ENCODE measurements at regions not wholly inside any gene's neighbourhood (a gene's known extent, or its start where the extent isn't known, plus 50 kb on each side); places are given as distances from the start of the nearest gene placed in this dataset.

- no peak for DNase-seq (ENCODE audit: low read depth)
Observed at GRCh38 chr20:62545271-62545670, 69.5 kb upstream of the GATA5 start.

- DNase-seq (ENCODE audit: low read depth) = no peak
Observed at GRCh38 chr20:62545901-62546525, 70.2 kb upstream of the GATA5 start.

DNA sequence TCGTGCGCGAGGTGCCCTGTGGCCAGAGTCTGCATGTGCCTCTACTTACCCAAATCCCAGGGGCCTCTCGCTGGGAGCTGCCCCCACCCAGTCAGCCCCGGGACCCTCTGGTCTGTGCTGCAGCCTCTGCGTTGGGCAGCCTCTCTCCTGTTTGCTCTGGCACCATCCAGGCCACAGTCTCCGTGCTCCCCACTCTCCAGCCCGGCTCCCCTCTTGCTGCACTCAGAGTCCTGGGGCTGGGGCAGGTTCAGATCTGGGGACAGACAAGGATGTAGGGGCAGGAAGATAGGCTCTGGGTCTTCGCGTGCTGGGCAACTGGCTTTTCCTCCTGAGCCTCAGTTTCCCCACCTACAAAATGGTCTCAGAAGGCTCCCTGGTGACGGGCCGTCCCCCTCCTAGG, 70.8 kb upstream of the GATA5 start:
- no peak for DNase-seq (ENCODE audit: low read depth)

DNA sequence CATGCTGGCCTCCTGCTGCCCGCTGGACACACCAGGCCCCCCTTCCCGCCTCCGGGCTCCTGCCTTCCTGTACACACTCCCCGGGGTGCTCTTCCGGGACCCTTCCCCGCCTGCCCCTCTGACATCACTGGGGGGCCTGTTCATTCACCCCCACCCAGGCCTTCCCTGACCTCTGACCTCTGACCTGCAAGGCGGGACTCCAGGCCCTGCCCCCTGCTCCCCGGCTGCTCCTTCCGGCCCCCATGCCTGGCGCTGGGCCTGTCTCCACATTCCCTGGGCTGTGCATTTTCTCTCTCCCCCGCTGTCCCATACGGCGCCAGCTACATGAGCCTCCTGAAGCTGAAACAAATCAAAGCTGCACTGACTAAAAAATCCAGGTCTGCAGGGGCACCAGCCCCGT, 71.6 kb upstream of the GATA5 start:
- no peak for DNase-seq (ENCODE audit: low read depth)

DNA sequence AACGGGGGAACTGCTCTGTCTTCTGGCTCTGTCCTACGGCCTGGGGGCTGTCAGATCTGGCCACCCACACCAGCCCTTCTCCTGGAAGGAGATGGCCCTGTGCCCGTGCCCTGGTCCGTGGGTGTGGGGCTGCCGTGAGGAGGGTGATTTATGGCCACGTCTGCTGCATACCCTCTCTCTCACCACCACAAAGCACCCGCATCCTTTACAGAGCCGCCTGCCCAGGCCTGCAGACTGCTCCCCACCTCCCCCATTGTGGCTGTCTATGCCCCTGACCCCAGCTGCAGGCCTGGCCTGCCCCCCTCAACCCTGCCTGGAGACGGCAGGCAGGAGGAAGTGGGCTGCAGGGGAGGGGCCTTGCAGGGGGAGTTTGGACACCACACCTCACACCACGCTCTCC, 72.7 kb upstream of the GATA5 start:
- DNase-seq (ENCODE audit: low read depth) = no peak

DNA sequence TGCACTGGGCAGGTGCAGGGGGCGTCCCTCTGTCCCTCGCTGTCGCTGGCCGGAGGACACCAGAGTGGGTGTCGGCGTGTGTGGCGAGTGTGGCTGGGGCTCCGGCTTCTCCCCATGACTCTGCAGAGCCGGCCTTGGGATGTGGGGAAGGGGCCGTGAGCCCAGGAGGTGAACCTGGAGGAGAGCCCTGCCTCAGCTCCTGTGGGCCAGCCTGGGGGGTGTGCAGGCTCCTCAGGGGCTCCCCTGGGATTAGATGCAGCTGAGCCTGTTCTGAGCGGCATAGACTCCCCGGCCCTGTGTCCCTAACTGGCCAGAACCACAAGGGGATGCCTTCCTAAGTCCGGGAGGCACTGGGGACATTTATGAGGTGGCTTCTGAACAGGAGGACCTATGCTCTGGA, 73.2 kb upstream of the GATA5 start:
- DNase-seq (ENCODE audit: low read depth) = no peak

DNA sequence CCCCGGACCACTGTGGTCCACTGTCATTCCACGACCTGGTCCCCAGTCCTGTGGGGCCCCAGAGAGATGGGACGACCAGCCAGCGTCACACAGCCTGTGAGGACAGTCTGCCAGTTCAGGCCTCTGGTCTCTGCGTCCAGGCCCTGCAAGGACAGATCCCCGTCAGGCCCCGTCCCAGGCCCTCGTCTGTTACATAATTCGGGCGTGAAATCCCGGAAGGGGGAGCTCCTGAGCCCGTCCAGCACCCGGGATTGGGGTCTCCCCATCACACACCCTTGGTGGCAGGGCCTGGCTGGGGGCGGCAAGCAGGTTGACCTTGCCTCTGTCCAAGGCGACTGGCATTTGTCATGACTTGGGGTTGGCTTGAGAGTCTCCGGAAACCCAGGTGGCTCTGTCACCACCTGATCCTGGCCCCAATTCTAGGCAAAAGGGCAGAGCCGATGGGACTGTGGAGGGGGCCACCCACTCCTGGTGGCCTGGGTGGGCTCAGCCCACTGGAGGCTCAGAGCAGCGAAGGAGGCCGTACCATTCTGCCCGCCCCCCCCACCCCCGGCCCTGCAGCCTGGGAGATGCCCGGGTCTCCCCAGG, 73.8 kb upstream of the GATA5 start:
- no peak for DNase-seq (ENCODE audit: low read depth)

- no peak for DNase-seq (ENCODE audit: low read depth)
Observed at GRCh38 chr20:62550087-62550632, 74.4 kb upstream of the GATA5 start.

DNA sequence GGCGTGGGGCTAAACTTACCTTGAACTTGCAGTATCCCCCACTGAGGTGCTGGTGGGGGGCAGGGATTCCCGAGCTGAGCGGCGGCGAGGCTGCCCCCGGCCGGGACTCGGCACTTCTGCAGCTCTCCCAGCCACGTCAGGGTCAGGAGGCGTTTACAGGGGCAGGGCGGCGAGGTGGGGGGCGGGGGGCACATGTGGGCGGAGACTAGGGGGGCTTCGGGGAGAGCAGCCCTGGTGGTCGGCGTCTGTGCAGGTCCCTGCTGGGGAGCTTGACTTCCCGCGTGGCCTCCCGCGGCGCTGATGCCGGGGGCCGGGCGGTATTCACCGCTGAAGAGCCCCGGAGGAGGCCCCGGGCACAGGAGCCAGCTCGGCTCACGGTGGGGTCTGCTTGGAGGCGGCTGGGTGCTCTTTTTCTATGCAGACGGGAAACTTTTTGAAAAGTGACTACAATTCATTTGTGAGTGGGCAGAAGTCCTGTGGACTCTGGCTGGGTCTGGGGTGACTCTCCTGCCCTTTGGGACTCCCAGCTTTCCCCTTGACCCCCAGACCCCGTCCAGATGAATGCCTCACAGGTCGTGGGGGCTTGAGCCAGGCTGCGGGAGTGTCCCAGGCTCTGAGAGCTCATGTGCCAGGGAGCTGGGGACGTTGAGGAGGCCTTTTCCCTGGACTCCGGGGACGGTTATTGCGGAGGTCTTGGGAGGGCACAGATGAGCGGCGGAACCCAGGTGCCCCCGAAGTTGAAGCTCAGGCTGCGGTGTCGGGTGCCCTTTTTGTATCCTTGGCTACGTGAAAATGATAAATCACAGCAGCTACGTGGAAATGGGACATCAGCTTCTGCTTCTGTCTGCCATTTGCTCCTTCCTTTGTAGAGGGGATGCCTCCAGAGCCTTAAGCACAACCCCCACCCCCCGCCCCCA, 75.9 kb upstream of the GATA5 start:
- no peak for DNase-seq (ENCODE audit: low read depth)

GRCh38 chr20:62552613-62553012, 76.8 kb upstream of the GATA5 start:
- DNase-seq (ENCODE audit: low read depth) = no peak

DNA sequence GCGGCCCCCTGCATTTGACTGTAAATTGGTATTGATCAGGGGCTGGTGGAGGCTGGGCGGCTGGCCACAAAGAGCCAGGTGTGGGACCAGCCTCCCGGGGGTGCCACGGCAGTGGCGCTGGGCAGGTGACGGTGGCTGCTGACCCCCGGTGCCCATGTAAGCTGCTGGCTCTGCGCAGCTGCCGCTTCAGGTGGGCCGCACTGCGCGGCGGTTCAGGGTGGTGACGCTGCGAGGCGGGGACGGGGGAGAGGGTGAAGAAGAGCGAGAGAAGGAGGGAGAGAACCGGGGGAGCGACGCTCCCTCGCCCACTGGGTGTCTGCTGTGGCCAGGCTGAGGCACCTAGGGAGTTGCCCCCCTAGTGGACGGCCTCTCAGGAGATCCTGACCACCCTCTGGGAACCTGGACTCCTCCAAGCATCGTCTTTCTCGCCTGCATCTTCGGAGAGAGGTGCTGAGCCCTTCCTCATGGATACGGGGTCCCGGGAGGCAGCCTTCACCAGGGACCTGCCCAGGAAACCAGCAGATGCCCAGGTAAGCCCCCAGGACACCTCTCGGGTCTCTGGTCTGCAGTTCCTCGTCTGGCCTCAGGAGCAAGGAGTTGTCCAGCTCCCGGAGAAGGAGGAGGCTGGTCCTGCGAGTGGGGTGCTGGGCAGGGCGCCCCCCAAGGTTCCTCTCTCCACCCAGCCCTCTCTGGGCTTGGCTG, 77.5 kb upstream of the GATA5 start:
- no peak for DNase-seq (ENCODE audit: low read depth)

GRCh38 chr20:62553838-62554161, 78.0 kb upstream of the GATA5 start:
- DNase-seq (ENCODE audit: low read depth) = no peak

DNA sequence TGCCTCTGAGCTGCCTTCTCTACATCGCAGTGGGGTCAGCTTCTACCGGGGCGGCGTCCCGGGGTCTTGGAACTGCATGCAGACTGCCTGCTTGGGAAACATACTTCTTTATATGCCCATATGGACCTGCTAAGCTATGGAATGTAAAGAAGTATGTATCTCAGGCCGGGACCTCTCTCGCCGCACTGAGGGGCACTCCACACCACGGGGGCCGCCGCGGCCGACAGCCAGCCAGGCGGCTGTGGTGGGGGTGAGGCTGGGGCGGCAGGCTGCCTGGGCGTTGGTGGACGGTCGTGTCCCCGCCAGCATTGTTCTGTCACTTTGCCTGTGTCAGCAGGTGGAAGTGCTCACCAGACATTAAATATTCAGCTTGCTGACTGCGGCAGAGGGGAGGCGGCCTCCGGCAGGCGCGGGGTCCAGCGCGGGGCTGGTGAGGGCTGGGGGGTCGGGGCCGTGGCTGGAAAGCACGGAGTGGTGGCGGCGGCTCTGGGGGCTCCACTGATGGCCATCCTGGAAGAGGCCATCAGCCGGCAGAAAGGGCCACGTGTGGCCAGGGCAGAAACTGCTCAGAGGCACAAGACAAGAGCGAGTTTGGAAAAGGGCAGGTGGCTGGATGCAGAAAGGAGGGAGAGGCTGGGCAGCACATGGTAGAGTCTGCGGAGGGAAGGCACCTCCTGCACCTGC, 78.6 kb upstream of the GATA5 start:
- DNase-seq (ENCODE audit: low read depth) = no peak

DNA sequence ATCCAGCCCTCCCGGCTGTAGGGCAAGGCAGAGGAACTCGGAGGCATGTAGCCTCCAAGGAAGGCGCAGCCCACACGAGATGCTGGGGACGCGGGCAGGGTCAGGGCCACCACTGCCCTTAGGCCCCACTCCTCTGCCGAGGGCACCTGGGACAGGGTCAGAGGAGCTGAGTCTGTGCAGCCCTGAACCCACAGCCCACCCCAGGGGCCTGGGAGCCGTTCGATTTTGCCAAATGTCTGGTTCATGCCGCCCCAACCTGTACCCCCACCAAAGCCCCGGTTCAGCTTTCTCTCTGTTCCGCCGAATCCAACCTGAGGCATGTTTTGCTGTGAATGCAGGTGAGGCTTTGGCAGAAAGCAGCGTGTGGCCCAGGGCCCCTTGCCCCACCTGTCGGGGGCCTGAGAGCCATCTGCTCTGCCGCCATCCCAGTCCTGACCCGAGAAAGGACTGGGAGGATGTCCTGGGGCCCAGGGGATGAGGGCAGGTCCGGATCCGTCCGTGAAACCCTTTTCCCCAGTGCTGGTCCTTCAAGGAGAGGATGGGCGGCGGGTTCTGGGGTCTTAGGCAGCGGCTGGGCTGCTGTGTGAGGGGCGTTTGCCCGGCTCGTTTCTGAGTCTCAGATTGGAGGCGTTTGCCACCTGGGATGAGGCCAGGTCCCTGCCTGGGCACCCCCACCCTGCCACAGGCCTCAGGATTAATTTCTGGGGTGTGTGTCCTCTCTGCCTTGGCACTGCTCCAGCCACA, 79.3 kb upstream of the GATA5 start:
- no peak for DNase-seq (ENCODE audit: low read depth)

DNA sequence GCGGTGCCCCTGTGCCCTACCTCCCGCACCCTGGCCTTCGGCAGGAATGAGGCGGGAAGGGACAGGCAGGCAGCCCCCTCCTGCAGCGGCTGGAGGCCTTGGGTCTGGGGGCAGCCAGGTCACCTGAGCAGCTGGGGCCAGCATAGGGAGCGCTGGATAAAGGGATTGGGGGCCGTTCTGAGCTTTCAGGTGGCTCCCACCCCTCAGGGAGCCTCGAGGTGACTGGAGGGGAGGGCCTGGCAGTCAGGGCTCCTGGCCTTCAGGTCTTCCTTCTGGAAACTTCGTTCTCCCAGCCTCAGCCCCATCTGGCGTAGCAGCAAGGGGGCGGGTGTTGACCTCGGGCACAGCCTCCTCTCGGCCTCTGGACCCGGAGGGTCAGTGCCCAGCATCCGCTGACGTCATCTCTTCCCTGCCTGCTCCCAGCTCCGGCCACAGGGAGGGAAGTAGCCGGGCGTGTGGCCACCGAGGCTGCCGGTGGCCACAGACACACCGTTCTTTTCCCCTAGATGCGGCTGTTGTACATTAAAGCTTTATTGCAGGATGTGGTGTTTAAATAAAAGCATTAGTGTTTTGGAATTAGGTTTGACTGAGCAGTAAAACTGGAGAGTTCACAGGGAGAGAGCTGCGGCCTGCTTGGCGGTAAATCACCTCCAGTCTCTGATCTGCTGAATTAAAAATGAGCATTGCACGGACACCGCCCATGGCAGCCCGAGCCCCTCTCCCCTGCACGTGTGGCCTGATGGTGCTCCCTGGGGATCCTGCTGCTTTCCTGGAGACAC, 80.0 kb upstream of the GATA5 start:
- DNase-seq (ENCODE audit: low read depth) = no peak

- no peak for DNase-seq (ENCODE audit: low read depth)
Observed at GRCh38 chr20:62557462-62557861, 81.7 kb upstream of the GATA5 start.

DNA sequence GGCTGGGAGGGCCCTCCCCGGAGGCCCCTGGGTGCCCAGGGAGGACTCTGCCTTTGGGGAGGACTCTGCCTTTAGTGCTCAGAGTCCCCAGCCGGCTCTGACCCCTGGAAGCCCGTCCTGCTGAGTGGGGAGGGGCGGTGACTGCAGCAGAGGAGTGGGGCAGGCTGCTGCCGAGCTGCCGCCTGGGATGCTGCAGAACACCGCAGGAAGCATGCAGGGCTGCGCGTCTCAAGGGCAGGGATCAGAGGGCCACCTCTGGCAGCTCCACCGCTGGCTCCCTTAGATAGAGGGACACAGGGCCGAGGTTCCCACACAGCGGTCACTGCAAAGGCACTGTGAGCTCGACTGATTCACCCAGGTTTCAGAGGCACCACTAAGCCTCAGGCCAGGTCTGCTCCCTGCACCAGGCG, 82.2 kb upstream of the GATA5 start:
- DNase-seq (ENCODE audit: low read depth) = no peak

DNA sequence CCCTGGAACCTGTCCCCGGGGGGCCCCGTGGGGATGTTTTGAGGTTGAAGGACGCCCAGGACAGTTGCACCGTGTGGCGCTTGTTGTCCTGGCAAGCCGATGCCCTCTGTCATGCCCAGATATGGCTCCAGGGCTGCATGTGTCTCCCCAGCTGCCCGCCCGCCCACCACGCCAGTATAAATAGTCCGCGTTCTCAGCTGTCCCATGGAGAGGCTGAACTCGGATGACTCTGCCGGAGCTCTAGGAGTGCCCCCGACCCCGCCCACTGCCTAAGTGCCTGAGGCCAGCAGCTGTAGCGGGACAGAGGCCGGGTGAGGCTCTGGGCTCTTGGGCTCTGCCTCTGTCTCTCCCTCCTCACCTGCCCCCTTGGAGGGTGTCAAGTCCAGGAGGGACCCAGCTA, 83.0 kb upstream of the GATA5 start:
- peak; percentile 70 for DNase-seq (ENCODE audit: low read depth)

DNA sequence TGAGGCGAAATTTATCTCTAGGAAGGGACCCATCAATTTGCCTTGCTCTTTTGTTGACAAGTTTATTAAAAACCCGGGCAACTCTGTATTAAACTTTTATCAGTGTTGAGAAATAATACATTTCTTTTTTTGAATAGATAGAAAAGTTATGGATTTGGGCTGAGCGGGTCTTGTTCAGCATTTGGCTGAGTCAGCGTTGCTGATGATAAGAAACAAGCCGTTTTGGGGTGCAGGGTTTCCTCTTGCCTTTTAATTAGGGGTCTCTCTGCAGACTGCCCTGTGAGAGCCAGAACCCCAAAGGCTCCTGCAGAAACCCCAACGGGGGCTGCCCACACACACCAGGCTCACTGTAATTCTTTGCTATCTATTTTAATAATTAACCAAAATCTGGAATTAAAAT, 82.1 kb upstream of the SLCO4A1 start:
- DNase-seq (ENCODE audit: low read depth) = no peak

- no peak for DNase-seq (ENCODE audit: low read depth)
Observed at GRCh38 chr20:62561182-62561581, 81.1 kb upstream of the SLCO4A1 start.

Data from LHCN-M2 (cell line).